Karpas-422 (cell line): ENCODE measurements at regions not wholly inside any gene's neighbourhood (a gene's known extent, or its start where the extent isn't known, plus 50 kb on each side); places are given as distances from the start of the nearest gene placed in this dataset.

Source experiments
- DNase-seq: peaks from one replicate; pipeline ENCODE4 v3.0.0-alpha.2; 2015
- H2AFZ ChIP-seq: fragments of 200-600 bp; sonication (generic); 2 replicates; pipeline ENCODE4 v1.6.1; 2014; ENCODE audit warnings: antibody characterized with exemption, low read length, mixed read lengths
- H3K27ac ChIP-seq: fragments of 200-600 bp; sonication (generic); 2 replicates; pipeline ENCODE4 v1.5.1; 2014; ENCODE audit warnings: mild to moderate bottlenecking, low read length, moderate library complexity
- H3K27me3 ChIP-seq: fragments of 200-600 bp; sonication (generic); 2 replicates; pipeline ENCODE4 v1.6.1; 2014; ENCODE audit warnings: low read length, mixed read lengths
- H3K36me3 ChIP-seq: fragments of 200-600 bp; sonication (generic); 2 replicates; pipeline ENCODE4 v1.6.1; 2014; ENCODE audit warnings: low read length, mixed read lengths; ENCODE audit not compliant: insufficient read depth
- H3K4me1 ChIP-seq: fragments of 200-600 bp; sonication (generic); 2 replicates; pipeline ENCODE4 v1.6.1; 2014; ENCODE audit warnings: mild to moderate bottlenecking, low read length, mixed read lengths
- H3K4me2 ChIP-seq: fragments of 200-600 bp; sonication (generic); 2 replicates; pipeline ENCODE4 v1.6.1; 2014; ENCODE audit warnings: low read length, low read depth, mild to moderate bottlenecking; ENCODE audit not compliant: poor library complexity, severe bottlenecking
- H3K4me3 ChIP-seq: fragments of 200-600 bp; sonication (generic); 2 replicates; pipeline ENCODE4 v1.5.1; 2014; ENCODE audit warnings: mild to moderate bottlenecking, antibody characterized with exemption, low read length, mixed read lengths
- H3K79me2 ChIP-seq: fragments of 200-600 bp; sonication (generic); 2 replicates; pipeline ENCODE4 v1.6.1; 2014; ENCODE audit warnings: mild to moderate bottlenecking, low read length, mixed read lengths
- H3K9ac ChIP-seq: fragments of 200-600 bp; sonication (generic); 2 replicates; pipeline ENCODE4 v1.6.0; 2014; ENCODE audit warnings: low read length
- H3K9me2 ChIP-seq: fragments of 200-600 bp; sonication (generic), shearing (Covaris generic); replicated peaks from 2 replicates; pipeline ENCODE4 v1.6.0; 2014; ENCODE audit warnings: mild to moderate bottlenecking, low read length, moderate library complexity; ENCODE audit not compliant: insufficient read depth
- H3K9me3 ChIP-seq: fragments of 300-700, 200-600 bp; sonication (generic); 2 replicates; pipeline ENCODE4 v1.6.1; 2014; ENCODE audit warnings: low read length, mixed read lengths
- H4K20me1 ChIP-seq: fragments of 200-600 bp; sonication (generic); 2 replicates; pipeline ENCODE4 v1.6.1; 2014; ENCODE audit warnings: mild to moderate bottlenecking, antibody characterized with exemption, low read length, low read depth; ENCODE audit not compliant: insufficient read depth

GRCh38 chr1:201660931-201661822 is 122.2 kb downstream of the NAV1 start:
- Histone ChIP-seq H3K4me2 (peak overlapping the region; percentile 30), H3K4me3 (no peak overlapping the region), H3K79me2 (no peaks in the 10 kb centered on the region), H3K9ac (no peak overlapping the region), H3K4me1 (peaks cover 32% of the 10 kb centered on the region), H3K9me2 (no peaks in the 10 kb centered on the region), H3K27me3 (no peaks in the 10 kb centered on the region), H4K20me1 (no peaks in the 10 kb centered on the region), H3K36me3 (no peaks in the 10 kb centered on the region), H3K9me3 (no peaks in the 10 kb centered on the region), H2AFZ (no peak overlapping the region), H3K27ac (no peak overlapping the region)
- DNase-seq = no peak

- Histone ChIP-seq H4K20me1 (no peaks in the 10 kb centered on the region), H3K9me2 (no peaks in the 10 kb centered on the region), H3K9ac (no peak overlapping the region), H3K27me3 (no peaks in the 10 kb centered on the region), H3K4me2 (no peak overlapping the region), H3K9me3 (no peaks in the 10 kb centered on the region), H3K36me3 (no peaks in the 10 kb centered on the region), H3K27ac (no peak overlapping the region), H3K79me2 (no peaks in the 10 kb centered on the region), H3K4me1 (peaks cover 32% of the 10 kb centered on the region), H3K4me3 (no peak overlapping the region), H2AFZ (no peak overlapping the region)
- DNase-seq = no peak
These were observed 123.0 kb downstream of the NAV1 start for GRCh38 chr1:201661823-201662359.

- no peak overlapping the region for H3K27ac ChIP-seq
- no peaks in the 10 kb centered on the region for H3K9me3 ChIP-seq
- H3K27me3 ChIP-seq = no peaks in the 10 kb centered on the region
- DNase-seq = no peak
- H3K4me2 ChIP-seq = no peak overlapping the region
- peaks cover 32% of the 10 kb centered on the region for H3K4me1 ChIP-seq
- H2AFZ ChIP-seq = no peak overlapping the region
- H3K36me3 ChIP-seq = no peaks in the 10 kb centered on the region
- no peaks in the 10 kb centered on the region for H3K79me2 ChIP-seq
- no peaks in the 10 kb centered on the region for H3K9me2 ChIP-seq
- H3K4me3 ChIP-seq = no peak overlapping the region
- H4K20me1 ChIP-seq = no peaks in the 10 kb centered on the region
- H3K9ac ChIP-seq = no peak overlapping the region
These were observed 123.7 kb downstream of the NAV1 start for GRCh38 chr1:201662646-201663045.

GRCh38 chr1:201663491-201664113 is 124.7 kb downstream of the NAV1 start:
- no peak overlapping the region for H3K4me3 ChIP-seq
- H2AFZ ChIP-seq = no peak overlapping the region
- peaks cover 32% of the 10 kb centered on the region for H3K4me1 ChIP-seq
- H3K79me2 ChIP-seq = no peaks in the 10 kb centered on the region
- no peak overlapping the region for H3K4me2 ChIP-seq
- H3K27ac ChIP-seq = no peak overlapping the region
- no peaks in the 10 kb centered on the region for H3K27me3 ChIP-seq
- no peak for DNase-seq
- no peaks in the 10 kb centered on the region for H3K9me3 ChIP-seq
- no peaks in the 10 kb centered on the region for H3K9me2 ChIP-seq
- H3K36me3 ChIP-seq = no peaks in the 10 kb centered on the region
- H4K20me1 ChIP-seq = no peaks in the 10 kb centered on the region
- H3K9ac ChIP-seq = no peak overlapping the region

- no peak overlapping the region for H2AFZ ChIP-seq
- H4K20me1 ChIP-seq = no peaks in the 10 kb centered on the region
- H3K79me2 ChIP-seq = no peaks in the 10 kb centered on the region
- H3K9me3 ChIP-seq = no peaks in the 10 kb centered on the region
- peaks cover 29% of the 10 kb centered on the region for H3K4me1 ChIP-seq
- no peaks in the 10 kb centered on the region for H3K36me3 ChIP-seq
- no peaks in the 10 kb centered on the region for H3K9me2 ChIP-seq
- no peak overlapping the region for H3K4me2 ChIP-seq
- no peak overlapping the region for H3K9ac ChIP-seq
- peak; percentile 52 for DNase-seq
- H3K4me3 ChIP-seq = no peak overlapping the region
- no peaks in the 10 kb centered on the region for H3K27me3 ChIP-seq
- no peak overlapping the region for H3K27ac ChIP-seq
These were observed 126.1 kb downstream of the NAV1 start for GRCh38 chr1:201665036-201665435.

- Histone ChIP-seq H2AFZ (no peak overlapping the region), H3K79me2 (no peaks in the 10 kb centered on the region), H3K27ac (no peak overlapping the region), H3K9me3 (no peaks in the 10 kb centered on the region), H3K27me3 (no peaks in the 10 kb centered on the region), H3K4me2 (no peak overlapping the region), H3K36me3 (no peaks in the 10 kb centered on the region), H3K4me1 (peaks cover 19% of the 10 kb centered on the region), H4K20me1 (no peaks in the 10 kb centered on the region), H3K9me2 (no peaks in the 10 kb centered on the region), H3K9ac (no peak overlapping the region), H3K4me3 (no peak overlapping the region)
- DNase-seq = no peak
These were observed 127.2 kb downstream of the NAV1 start for GRCh38 chr1:201666102-201666501.

- Histone ChIP-seq H4K20me1 (no peaks in the 10 kb centered on the region), H3K4me2 (no peak overlapping the region), H3K36me3 (no peaks in the 10 kb centered on the region), H3K9ac (no peak overlapping the region), H3K9me3 (no peaks in the 10 kb centered on the region), H2AFZ (no peak overlapping the region), H3K27ac (no peak overlapping the region), H3K79me2 (no peaks in the 10 kb centered on the region), H3K9me2 (no peaks in the 10 kb centered on the region), H3K27me3 (no peaks in the 10 kb centered on the region), H3K4me3 (no peak overlapping the region), H3K4me1 (peaks cover 14% of the 10 kb centered on the region)
- no peak for DNase-seq
These were observed 127.7 kb downstream of the NAV1 start for GRCh38 chr1:201666645-201667044.

- H3K4me1 ChIP-seq = peaks cover 10% of the 10 kb centered on the region
- H3K4me3 ChIP-seq = no peak overlapping the region
- DNase-seq = no peak
- no peaks in the 10 kb centered on the region for H3K79me2 ChIP-seq
- H3K4me2 ChIP-seq = no peak overlapping the region
- H3K9me2 ChIP-seq = no peaks in the 10 kb centered on the region
- H2AFZ ChIP-seq = no peak overlapping the region
- no peaks in the 10 kb centered on the region for H4K20me1 ChIP-seq
- H3K9ac ChIP-seq = no peak overlapping the region
- H3K36me3 ChIP-seq = no peaks in the 10 kb centered on the region
- no peak overlapping the region for H3K27ac ChIP-seq
- H3K27me3 ChIP-seq = no peaks in the 10 kb centered on the region
- no peaks in the 10 kb centered on the region for H3K9me3 ChIP-seq
These were observed 128.6 kb downstream of the NAV1 start for GRCh38 chr1:201667479-201667878.
